DND-41 (cell line): ENCODE measurements at regions not wholly inside any gene's neighbourhood (a gene's known extent, or its start where the extent isn't known, plus 50 kb on each side); places are given as distances from the start of the nearest gene placed in this dataset.

Experiments used
- EZH2 ChIP-seq: IDR thresholded peaks from 3 replicates; pipeline ENCODE4 v1.6.1; 2012; ENCODE audit warnings: borderline replicate concordance, low read depth, mild to moderate bottlenecking, moderate library complexity, low read length, inconsistent platforms; ENCODE audit not compliant: severe bottlenecking
- TF ChIP-seq, protein P1 (sequence below): IDR thresholded peaks from 2 replicates; pipeline ENCODE4 v1.5.1; 2012; ENCODE audit warnings: borderline replicate concordance, low read length, moderate library complexity, mild to moderate bottlenecking; ENCODE audit not compliant: poor library complexity, severe bottlenecking; ENCODE audit errors: extremely low read depth

DNA sequence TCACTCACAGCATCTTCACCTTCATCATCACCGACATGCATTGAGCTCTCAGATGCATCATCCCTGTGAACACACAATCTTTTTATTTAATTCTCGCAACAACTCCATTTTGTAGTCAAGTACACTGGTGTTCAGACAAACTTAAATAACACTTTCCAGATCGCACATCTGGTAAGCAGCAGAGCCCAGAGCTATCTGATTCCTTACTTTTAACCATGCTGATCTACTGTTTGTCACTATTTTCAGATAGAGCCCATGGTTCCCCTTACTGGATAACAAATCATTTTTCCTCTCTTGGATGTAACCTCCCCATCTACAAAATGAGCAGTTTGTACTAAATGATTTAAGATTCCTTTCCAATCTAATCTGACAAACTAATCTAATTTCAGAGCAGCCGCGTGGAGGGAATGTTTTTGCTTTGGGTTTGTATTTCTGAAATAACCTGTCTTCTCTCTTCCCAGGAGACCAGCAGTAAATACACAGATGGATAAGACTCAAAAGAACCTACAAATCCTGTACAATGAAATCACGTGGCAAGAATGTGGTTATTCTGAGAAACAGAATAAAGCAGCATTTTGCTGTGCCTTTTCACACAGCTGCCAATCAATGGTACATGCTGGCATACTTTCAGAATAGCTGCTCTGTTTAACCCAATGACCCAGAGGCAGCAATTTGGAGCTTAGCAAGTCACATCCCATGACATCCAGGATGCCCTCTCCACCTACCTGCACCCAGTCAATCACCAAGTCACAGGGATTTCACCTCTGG, 72.9 kb upstream of the CCL2 start:
- TF ChIP-seq, protein P1, sequence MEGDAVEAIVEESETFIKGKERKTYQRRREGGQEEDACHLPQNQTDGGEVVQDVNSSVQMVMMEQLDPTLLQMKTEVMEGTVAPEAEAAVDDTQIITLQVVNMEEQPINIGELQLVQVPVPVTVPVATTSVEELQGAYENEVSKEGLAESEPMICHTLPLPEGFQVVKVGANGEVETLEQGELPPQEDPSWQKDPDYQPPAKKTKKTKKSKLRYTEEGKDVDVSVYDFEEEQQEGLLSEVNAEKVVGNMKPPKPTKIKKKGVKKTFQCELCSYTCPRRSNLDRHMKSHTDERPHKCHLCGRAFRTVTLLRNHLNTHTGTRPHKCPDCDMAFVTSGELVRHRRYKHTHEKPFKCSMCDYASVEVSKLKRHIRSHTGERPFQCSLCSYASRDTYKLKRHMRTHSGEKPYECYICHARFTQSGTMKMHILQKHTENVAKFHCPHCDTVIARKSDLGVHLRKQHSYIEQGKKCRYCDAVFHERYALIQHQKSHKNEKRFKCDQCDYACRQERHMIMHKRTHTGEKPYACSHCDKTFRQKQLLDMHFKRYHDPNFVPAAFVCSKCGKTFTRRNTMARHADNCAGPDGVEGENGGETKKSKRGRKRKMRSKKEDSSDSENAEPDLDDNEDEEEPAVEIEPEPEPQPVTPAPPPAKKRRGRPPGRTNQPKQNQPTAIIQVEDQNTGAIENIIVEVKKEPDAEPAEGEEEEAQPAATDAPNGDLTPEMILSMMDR, result no peak
- TF ChIP-seq EZH2, result no peak
